A204.1 (cell line): ENCODE measurements at regions not wholly inside any gene's neighbourhood (a gene's known extent, or its start where the extent isn't known, plus 50 kb on each side); places are given as distances from the start of the nearest gene placed in this dataset.
"Not testable (repeated sequence)": the region's sequence is repeated elsewhere in the genome, so short reads cannot be mapped to it uniquely, and the experiment has no call there.

ENCODE experiments used
- FAIRE-seq: peaks from 2 replicates; lab custom pipeline; 2012; peaks lifted over from hg19 to GRCh38; lab: Jason Lieb, UNC

- no peak for FAIRE-seq
These were observed 692.9 kb downstream of the MTRR start for GRCh38 chr5:8561854-8562253.

- not testable (repeated sequence) for FAIRE-seq
These were observed 694.6 kb downstream of the MTRR start for GRCh38 chr5:8563540-8563939.

GRCh38 chr5:8568858-8569257 is 699.9 kb downstream of the MTRR start:
- FAIRE-seq: no peak

GRCh38 chr5:8570528-8570927 is 701.6 kb downstream of the MTRR start:
- FAIRE-seq: no peak

- FAIRE-seq: no peak
These were observed 707.2 kb downstream of the MTRR start for GRCh38 chr5:8576178-8576577.

- no peak for FAIRE-seq
These were observed 708.8 kb downstream of the MTRR start for GRCh38 chr5:8577792-8578191.

GRCh38 chr5:8580298-8580697 is 711.4 kb downstream of the MTRR start:
- FAIRE-seq: no peak

GRCh38 chr5:8581047-8581446 is 712.1 kb downstream of the MTRR start:
- FAIRE-seq: no peak

- FAIRE-seq: no peak
These were observed 716.5 kb downstream of the MTRR start for GRCh38 chr5:8585230-8586018.

GRCh38 chr5:8590959-8591358 is 722.0 kb downstream of the MTRR start:
- FAIRE-seq: no peak

- FAIRE-seq: no peak
These were observed 729.4 kb downstream of the MTRR start for GRCh38 chr5:8598356-8598755.

GRCh38 chr5:8598996-8599395 is 730.0 kb downstream of the MTRR start:
- no peak for FAIRE-seq

GRCh38 chr5:8600843-8601242 is 731.9 kb downstream of the MTRR start:
- no peak for FAIRE-seq

GRCh38 chr5:8601831-8602354 is 732.9 kb downstream of the MTRR start:
- no peak for FAIRE-seq

- no peak for FAIRE-seq
These were observed 737.3 kb downstream of the MTRR start for GRCh38 chr5:8606231-8606630.

- no peak for FAIRE-seq
These were observed 742.1 kb downstream of the MTRR start for GRCh38 chr5:8611067-8611466.

- no peak for FAIRE-seq
These were observed 744.2 kb downstream of the MTRR start for GRCh38 chr5:8613078-8613685.

GRCh38 chr5:8615142-8615858 is 746.4 kb downstream of the MTRR start:
- FAIRE-seq: no peak

- FAIRE-seq: no peak
These were observed 759.6 kb downstream of the MTRR start for GRCh38 chr5:8628521-8628920.

GRCh38 chr5:8633259-8633658 is 764.3 kb downstream of the MTRR start:
- no peak for FAIRE-seq

- FAIRE-seq: no peak
These were observed 764.7 kb downstream of the MTRR start for GRCh38 chr5:8633696-8634095.

GRCh38 chr5:8634219-8634618 is 765.3 kb downstream of the MTRR start:
- FAIRE-seq: no peak
